NB4 (cell line): ENCODE measurements at regions not wholly inside any gene's neighbourhood (a gene's known extent, or its start where the extent isn't known, plus 50 kb on each side); places are given as distances from the start of the nearest gene placed in this dataset.

Experiments
- CTCF ChIP-seq: IDR thresholded peaks from one replicate; pipeline ENCODE4 v1.5.1; 2012; ENCODE audit warnings: low read depth, low read length
- MAX ChIP-seq: IDR thresholded peaks from 2 replicates; pipeline ENCODE4 v1.6.1; 2011; ENCODE audit warnings: low read depth, low read length
- MYC ChIP-seq: IDR thresholded peaks from 2 replicates; pipeline ENCODE4 v1.6.1; 2011; ENCODE audit warnings: low read depth, low read length
- POLR2A ChIP-seq: IDR thresholded peaks from 2 replicates; pipeline ENCODE4 v1.6.1; 2011; ENCODE audit warnings: mild to moderate bottlenecking; ENCODE audit not compliant: insufficient read length; ENCODE audit errors: extremely low read depth

GRCh38 chr3:148629006-148629405, 68.7 kb upstream of the AGTR1 start:
- no peak for TF ChIP-seq POLR2A
- TF ChIP-seq CTCF = no peak
- TF ChIP-seq MYC = no peak
- TF ChIP-seq MAX = no peak
